CD4-positive, alpha-beta T cell treated with Interleukin-1 beta for 1 hour (primary cell): ENCODE measurements at regions not wholly inside any gene's neighbourhood (a gene's known extent, or its start where the extent isn't known, plus 50 kb on each side); places are given as distances from the start of the nearest gene placed in this dataset.

Experiments
- DNase-seq, 2 donors: peaks; one replicate each; pipeline ENCODE4 v3.0.0-alpha.2; 2020 to 2022

DNA sequence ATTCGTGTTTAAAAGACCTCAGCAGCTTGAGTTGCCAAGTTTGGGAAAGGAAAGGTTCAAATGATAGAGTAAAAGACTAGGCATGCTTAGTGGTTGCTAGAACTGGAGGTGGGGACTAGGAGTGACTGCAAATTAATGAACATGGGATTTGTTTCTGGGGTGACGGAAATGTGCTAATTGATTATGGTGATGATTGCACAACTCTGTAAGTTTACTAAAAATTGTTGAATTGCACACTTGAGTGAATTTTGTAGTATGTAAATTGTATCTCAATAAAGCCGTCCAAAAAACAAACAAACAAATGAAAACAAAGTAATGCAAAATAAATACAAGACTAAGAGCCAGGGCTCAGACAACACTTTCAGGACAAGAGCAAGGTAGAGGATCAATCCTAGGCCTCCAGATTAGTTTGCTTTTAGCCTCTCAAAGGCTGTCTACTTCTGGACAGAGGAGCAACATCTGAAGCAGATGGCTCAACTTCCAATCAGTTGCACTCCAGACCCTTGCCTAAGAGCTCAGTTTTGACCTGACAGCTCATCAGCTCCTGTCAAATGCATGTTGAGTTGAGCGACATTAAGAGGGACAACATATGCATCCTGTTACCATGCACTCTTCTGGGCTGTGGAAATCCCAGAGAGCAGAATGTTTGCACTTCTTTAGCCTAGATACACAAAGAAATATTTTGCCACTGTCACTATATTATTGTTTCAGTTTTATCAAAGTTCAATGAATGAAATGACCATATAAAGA, 111.2 kb upstream of the ASIC2 start:
- DNase-seq = no peak

DNA sequence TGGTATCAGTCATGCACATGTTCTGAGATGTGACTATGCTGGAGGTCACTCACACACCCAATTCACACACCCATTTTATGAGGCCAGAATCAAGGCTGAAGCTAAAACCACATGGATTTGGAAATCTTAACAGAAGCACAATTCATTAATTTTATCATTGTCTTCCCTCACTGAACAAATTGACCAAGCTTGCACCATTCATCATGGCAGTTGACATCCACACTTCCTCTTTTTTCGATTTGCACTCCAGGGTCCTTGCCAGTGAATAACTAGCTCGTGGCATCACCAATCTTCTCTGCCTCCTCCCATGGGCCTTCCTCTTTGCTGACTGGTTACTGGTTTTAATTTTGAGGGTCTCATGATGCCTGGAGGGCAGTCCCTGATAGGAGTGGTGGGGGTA, 123.0 kb upstream of the ASIC2 start:
- DNase-seq = no peak

DNA sequence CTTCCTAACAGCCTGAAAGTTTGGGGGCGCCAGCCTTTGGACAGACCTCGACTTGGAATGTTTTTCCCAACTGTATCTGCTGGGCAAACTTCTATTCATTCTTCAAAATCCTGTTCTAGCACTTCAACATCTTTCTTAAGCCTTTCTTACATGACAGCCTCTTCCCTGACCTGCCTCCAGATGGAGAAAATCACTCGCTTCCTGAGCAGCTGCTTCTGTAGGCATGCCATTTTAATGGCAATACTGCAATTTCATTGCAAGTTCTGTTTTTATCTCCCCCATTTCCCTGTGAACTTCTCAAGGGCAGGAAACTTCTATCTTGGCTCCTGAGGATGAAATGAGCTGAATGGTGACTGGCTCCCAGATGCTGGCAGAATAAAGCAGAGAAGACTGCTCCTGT, 128.8 kb upstream of the ASIC2 start:
- DNase-seq = no peak

DNA sequence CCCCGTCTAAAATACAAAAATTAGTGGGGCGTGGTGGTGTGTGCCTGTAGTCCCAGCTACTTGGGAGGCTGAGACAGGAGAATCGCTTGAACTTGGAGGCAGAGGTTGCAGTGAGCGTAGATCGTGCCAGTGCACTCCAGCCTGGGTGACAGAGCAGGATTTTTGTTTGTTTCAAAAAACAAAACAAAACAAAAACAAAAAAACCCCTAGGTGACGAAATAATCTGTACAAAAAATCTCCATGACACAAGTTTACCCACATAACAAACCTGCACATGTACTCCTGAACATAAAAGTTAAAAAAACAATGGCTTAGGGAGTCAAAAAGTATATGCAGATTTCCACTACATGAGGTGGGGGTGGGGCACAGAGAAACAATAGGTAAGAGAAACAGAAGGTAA, 140.5 kb upstream of the ASIC2 start:
- no peak for DNase-seq

DNA sequence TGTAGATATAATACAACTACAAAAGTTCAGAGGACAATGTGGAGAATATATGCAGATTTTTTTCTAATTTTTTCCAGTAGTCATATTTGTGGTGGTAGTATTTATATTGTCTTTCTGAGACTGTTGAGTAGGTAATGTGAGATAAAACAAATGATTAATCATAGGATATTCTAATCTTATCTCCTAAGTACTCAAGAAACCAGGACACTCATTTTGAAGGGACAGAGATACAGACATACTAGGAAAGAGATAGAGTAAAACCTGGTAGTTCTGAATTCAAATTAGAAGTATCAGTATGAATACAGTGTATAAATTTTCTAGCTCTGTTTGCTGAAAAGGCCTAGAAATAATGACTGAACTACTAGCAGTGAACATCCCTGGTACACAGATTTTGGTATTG, 141.7 kb upstream of the ASIC2 start:
- DNase-seq = no peak

DNA sequence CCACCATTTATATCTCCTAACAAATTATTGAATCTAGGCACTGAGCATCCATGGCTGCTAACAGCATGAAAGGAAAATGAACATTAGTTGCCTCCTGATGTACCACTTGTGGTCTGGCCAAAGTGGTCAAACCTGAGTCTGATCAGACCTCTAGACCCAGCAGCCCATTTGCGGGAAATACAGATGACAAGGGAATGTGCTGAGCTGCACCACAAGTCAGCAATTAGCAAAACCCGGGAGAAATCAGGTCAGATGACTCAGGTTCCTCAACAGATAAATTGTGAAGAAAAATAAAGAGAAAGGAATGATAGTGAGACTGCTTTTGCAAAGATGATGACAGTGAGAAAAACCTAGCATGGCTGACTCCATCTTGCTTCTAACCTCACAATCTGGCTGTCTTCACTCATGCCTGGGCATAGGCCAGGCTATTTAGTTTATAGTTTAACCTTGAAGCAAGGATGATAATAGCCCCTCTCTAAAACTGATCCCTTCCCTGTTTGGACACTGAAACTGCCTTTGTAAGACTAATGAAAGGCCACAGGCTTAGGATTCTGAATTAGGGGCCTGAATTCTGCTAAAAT, 142.7 kb upstream of the ASIC2 start:
- no peak for DNase-seq

DNA sequence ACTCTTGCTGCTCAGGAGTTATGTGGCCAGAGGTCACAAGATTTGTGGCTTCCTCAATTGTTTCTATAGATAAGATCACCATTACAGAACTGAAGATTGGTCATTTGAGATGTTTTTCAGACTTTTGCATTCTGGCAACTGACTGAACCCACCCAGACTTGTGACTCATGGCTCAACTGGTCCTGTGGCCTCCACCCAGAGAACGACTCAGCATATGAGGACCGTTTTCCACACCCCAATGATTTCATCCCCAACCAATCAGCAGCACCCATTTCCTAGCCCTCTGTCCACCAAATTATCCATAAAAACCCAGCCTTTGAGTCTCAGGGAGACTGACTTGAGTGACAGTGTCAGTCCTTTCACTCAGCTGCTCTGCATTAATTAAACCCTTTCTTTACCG, 143.2 kb upstream of the ASIC2 start:
- no peak for DNase-seq

DNA sequence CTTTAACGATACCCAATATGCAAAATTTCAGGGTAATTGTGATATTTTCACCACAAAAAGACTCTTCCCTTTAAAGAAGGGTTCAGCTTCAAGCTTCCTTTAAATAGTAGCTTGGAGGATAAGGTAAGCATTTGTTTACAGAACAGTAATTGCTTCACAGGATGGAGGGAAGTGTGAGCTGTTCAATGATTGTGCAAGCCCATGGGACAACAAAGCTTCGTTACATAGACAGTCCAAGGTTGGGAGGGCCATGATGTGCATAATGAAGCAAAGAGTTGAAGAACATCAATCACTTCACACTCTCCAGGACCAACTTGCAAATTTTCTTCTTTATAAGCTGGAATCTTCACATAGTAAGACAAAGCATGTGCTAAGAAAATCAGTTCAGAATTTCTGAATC, 145.0 kb upstream of the ASIC2 start:
- no peak for DNase-seq

DNA sequence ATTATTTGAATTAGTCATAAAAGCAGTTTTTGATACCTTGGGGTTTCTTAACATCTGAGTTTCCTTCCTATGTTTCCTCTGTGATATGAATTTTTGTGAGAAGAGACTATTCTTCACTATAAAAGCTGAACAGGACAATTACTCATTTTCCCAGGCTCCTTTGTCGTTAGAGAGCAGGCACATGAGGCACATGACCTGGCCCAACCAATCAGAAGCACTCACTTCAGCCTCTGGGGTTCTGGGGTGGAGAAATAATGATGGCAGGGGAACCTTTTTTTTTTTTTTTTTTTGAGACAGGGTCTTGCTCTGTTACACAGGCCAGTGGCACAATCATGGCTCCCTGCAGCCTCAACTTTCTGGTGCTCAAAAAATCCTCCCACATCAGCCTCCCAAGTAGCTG, 145.5 kb upstream of the ASIC2 start:
- no peak for DNase-seq

DNA sequence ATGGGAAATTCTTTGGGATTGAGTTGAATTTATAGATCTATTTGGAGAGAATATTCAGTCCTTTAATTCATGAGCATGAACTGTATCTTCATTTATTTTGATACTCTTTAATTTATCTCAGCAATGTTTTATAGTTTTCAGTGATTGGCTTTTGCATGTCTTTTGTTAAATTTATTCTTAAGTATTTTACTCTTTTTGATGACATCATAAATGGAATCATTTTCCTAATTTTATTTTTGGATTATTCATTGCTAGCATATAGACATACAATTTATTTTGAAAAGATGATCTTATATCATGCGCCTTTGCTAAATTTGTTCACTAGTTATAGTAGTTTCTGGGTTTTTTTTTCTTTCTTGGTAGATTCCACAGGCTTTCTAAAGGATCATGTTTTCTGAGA, 149.2 kb upstream of the ASIC2 start:
- DNase-seq = no peak

DNA sequence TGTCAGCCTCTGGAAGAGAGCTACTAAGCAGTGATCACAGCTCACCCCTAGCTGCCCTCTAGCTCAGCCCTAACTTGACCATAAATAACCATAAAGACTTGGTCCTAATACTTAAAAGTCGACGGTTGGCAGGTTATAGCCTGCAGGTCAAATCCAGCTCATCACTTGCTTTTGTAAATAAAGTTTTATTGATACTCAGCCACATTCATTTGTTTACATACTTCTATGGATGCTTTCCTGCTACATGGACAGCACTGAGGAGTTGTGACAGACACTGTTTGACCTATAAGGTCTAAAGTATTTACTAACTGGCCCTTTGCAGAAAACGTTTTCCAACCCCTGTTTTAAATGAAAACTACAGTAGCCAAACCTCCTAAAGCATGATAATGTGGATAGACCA, 151.6 kb upstream of the ASIC2 start:
- DNase-seq = no peak

DNA sequence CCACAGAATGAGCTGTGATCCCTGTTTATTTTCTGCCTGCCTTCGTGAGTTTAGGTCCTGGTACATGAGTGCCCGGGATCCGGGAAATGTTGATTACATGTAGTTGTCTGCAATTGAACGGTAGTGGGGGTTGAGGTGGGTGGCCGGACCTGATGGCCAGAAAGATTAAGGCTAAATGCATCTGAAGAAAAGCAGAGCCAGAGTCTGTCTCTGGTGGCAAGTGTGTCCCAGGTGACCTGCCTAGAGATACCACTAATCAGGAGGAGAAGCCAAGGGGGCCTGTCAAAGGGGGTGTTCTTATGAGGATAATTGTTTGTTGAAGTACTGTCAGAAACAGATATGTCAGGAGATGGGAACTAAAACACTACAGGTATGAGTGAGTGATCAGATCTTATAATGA, 154.0 kb upstream of the ASIC2 start:
- DNase-seq = no peak

DNA sequence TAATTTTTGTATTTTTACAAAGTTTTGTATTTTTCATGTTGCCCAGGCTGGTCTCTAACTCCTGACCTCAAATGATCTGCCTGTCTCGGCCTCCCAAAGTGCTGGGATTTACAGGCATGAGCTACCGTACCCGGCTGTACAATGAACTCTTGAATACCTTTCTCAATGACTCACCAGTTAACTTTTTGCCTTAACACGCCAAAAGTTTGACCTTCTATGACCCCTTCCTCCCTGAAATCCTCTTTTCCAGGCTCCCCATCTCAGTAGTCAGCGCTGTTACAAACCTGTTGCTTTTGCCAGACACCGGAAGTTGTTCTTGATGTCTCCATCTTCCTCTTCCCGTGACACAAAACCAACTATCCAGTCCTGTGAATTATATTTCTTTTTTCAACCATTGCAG, 158.1 kb upstream of the ASIC2 start:
- no peak for DNase-seq

DNA sequence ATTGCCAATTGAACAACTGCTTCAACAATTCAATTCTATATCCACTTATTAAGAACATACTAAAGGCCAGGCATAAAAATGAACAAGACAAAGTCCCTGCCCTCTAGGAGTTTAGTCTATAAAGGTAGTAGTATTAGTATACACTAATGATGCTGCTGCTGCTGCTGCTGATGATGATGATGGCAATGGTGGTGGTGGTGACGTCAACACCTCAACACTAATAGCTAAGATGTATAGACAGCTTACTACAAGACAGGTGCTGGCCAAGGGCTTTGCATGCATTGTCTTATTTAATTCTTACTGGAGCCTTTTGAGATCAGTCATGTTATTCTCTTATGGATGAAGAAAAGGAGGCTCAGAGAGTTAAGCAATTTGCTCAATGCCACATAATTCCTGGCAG, 164.4 kb upstream of the ASIC2 start:
- no peak for DNase-seq

DNA sequence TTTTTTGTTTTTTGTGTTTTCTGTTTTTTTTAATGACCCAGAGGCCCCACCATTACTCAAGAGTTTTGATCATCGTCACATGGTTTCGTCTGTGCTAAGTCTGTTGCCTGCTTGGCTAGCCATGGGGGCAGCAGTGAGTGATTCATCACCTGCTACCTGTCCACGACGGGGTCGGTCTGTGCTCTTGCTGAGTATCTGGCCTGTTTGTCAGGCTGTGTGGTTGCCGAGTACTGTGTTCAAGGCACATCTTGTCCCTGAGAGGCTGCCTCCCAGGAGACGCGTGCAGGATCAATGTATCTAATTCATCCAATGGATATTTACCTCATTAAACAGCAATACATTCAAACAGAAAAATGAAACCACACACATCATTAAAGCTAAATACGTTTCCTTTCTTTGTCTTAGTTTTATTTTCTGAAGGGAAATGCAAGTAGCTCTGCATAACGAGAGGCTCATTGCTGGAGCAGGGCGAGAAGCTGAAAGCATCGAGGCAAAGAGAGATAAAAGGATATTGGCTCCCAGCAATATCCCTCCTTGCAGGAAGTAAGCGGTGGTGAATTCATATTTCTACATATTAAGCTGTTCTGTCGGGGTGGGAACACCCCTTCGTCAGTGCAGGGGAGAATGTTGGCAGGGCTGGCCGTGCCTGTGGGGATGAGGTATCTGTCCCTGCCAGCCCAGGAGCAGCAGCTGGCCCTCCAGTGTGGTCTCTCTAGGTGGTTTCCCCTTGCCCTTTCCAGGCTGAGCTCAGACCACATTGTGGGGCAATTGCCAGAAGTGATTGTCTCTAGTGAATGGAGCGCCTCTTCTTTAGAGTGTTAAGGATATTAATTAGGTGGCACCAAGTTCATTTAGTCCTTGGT, 166.2 kb upstream of the ASIC2 start:
- DNase-seq = no peak

DNA sequence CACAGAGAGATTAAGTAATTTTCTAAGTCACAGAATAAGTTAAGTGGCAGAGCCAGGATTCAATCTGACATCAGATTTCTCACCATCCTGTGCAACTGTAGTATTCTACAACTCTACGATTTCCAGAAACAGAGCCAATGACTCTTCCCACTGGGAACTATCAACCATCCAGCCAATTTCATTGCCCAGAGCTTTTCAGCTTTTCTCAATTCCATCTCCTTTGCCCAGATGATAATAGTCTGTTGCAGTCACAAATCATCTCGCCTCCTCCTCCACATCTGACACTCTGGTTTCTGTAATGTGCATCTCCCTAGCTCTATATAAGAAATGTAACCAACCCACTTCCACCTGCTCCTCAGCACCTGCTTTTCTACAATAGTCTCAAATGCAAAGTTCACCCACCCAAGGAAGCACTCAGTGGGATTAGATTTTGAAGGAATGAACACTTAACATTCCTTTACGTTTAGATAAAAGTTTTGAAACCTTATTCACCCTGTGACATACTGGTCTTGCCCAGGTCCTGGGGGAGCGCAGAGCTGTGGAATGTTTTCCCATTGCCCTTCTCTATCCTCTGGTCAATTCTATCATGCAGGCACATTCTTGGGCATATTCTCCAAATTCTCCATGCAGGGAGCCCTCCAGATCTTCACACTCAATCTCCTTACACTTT, 167.8 kb upstream of the ASIC2 start:
- DNase-seq = no peak

DNA sequence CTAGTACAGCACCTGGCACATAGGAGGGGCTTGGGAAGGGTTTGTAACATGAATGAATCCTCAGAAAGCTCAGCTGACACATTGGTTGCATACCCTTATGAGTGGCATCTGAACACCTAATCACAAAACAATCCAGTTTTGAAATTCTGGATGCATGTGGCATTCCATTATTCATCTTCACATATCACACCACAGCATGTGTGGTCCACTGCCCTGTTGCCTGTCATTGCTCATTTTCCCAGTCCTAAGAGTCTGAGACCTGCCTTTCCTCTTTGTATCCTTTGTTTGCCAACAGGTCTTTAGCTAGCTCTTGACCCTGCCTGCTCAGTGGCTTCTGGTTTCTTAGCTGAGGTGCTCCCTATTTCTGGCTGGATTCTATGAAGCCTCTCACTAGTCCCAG, 170.8 kb upstream of the ASIC2 start:
- DNase-seq = no peak

DNA sequence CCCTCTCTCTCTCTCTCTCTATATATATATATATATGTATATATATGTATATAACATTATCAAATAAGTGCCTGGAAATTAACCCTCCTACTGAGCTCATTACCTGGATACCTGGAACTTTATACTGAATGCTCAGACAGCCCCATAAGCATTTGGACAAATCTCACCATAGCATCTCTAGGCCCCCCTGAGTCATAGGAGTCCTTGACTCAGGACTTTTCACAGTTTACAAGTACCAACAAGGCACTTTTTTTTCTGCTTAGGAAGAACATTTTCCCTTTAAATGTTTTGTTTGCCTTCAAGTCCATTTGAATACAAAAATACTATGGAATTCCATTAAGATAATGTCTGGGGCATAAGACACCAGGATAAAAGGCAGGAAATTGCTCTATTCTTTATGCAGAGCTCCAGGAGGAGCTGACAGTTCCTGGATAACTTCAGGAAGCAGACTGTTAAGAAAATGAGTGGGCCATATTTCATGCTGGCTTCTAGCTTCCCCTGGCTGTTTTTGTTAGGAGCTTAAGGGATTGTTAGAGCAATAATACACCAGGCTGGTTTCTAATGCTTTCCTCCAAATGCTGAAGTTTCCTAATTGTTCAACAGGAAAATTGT, 171.7 kb upstream of the ASIC2 start:
- DNase-seq = no peak

DNA sequence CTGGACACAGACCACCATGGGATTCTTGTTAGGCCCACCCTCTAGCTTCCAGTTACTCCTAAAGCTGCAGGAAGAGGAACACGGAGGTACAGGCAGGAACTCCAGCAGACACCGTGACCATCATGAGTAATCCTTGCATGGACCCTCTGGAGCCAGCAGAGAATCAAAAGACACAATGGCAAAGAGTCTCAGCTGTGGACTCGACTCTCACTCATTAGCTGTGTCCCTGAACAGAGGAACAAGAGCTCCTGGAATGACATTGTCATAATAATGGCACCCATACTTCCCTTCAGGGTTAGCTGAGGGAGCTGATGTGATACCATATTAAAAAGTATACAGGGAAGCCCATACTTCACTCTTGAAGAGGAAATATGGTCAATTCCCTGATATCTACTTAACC, 176.3 kb upstream of the ASIC2 start:
- DNase-seq = no peak

DNA sequence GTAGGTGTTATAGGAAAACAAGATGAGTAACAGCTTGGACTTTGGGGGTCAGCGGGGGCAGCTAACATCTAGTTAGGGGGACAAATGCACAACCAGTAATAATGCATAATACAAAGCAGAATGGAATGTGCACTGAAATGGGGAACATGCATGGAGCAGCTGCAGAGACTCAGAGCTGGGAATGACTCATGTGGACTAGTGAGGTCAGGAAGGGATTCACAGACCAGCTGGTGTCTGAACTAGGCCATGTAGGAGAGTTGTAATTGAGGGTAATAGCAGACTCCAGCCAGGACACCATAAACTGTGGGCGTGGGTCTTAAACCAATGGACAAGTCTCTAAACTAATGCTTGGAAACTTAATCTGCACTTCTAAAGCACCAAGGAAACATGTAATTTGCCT, 176.8 kb upstream of the ASIC2 start:
- DNase-seq = no peak

DNA sequence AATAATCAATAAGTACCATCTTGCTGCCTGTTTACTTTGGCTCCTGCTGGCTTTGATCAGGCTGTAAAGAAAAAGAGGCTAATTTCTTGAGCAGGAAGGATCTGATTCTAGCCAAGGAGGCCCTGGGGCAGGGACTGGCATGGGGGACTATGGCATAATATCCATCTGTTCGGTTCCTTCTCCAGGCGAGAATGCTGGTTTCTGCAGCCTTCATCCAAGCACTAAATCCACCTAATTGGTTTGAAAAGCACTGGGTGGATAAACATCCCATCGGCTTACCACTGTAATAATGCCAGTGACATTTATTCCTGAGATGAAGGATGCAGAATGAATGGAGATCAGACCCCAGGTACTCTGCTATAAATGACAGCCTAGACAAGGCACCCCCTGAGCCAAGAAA, 180.0 kb upstream of the ASIC2 start:
- DNase-seq = no peak

DNA sequence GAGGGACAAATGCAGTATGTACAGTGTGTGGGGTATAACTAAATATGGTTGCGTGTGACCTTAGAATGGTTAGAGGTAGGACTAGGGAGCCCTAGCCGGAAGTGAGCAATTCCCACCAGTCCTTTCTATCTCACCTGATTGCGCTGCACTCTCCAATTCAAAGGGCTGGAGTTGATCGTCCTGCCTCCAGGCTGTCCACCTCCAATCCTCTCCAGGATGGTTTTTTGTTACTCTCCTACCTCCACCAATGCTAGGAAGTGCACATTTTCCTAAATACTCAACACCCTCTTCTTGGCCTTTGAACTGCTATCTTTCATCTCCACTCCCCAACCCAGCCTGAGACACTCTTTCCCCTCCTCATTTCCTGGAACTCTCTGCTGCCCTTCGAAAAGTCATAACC, 181.7 kb upstream of the ASIC2 start:
- DNase-seq = no peak

DNA sequence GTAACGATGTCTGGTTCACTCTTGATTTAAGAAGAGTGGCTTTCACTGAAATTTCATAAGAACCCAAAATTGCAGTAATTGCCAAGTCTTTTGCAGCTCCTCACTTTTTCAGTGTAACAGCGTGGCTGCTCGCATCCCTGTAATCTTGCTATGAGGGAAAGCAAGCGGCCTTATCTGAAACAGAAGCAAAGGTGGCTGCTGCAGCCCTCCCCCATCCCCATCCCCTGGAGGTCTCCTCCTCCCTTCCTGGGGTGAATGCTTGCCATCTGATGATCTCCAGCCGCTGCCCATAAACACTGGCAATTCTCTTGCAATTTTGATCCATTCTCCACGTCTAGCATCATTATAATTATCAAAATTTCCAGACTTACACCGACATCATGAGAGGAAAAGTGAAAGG, 182.5 kb upstream of the ASIC2 start:
- DNase-seq = no peak
